ENCODE measurements at regions not wholly inside any gene's neighbourhood (a gene's known extent, or its start where the extent isn't known, plus 50 kb on each side); places are given as distances from the start of the nearest gene placed in this dataset.

GRCh38 chr7:96915029-96915428, 90.3 kb upstream of the DLX6 start:
- TF ChIP-seq CTCF (IDR thresholded peaks at IDR 0.05) (no peak), POLR2A (IDR thresholded peaks at IDR 0.05) (no peak)
